Hypothalamus (tissue), 51 donors: ENCODE measurements at regions not wholly inside any gene's neighbourhood (a gene's known extent, or its start where the extent isn't known, plus 50 kb on each side); places are given as distances from the start of the nearest gene placed in this dataset.
"Not testable (repeated sequence)": the region's sequence is repeated elsewhere in the genome, so short reads cannot be mapped to it uniquely, and the experiment has no call there.

Source experiments
- DNase-seq, 51 donors: peaks; one replicate each; lab custom pipeline; 2025; lab: John Stamatoyannopoulos, UW

DNA sequence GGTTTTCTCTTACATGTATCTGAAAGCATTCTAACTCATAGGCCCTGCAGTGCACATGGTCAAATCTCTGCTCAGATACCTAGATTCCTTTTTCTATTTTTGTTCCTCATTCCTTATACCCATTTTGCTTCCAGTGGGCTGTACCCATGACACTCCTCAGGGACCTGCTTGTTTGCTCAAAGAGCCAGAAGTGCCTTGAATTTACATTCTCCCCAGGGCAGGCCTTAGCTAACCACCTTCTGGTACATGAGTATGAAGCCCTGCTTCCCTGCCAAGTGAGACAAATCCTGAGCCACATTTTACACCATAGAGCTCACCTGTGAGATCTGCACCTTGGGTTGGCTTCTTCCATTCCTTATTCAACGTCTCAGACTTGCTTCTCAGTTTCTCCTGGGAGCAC is 326.6 kb upstream of the SASH1 start:
- DNase-seq, result no peak

DNA sequence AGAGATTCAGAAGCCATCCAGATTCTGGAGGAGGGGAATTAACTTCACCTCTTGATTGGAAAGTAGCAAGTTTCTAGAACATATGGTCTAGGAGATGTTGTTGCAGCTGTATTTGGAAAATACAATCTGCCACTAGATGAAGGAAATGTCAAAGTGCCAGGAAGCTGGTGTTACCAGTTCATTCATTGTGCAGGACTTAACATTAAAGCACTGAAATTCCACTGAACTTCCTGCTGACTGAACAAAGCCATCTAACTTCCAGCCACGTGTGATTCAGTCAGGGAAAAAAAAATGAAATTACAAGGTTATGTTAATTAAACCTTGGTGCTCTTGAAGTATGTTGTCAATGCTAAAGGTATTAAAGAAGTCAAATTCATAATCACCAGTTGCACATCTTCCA is 321.5 kb upstream of the SASH1 start:
- DNase-seq, result no peak

DNA sequence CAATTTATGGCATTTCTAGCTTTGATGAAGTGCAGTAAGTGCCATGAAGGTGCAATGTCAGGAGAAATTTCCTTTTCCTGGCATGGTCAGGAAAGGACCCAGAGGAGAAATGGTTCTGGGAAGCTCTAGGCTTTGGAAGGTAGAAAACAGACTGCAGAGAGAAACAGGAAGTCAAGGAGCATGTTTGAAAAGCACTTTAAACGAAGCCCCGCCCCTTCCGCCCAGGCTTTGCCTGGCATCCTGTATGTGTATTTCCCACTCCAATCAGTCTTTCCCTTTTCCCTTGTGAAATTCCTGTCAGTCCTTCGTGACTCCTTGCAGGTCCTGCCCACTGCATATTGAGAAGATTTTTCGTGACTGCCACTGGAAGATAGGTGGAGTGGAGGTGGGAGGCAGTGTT is 320.9 kb upstream of the SASH1 start:
- no peak for DNase-seq

DNA sequence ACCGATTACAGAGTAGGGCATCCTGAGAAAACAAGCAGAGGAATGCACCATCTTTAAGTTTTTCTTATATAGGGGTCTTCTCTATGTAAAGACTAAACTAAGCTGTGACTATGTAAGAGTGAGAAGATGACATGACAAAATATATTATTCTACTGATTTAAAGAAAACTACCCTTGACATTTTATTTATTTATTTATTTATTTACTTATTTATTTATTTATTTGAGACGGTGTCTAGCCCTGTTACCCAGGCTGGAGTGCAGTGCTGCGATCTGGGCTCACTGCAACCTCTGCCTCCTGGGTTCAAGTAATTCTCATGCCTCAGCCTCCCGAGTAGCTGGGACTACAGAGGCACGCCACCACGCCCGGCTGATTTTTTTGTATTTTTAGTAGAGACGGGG is 320.4 kb upstream of the SASH1 start:
- not testable (repeated sequence) for DNase-seq

DNA sequence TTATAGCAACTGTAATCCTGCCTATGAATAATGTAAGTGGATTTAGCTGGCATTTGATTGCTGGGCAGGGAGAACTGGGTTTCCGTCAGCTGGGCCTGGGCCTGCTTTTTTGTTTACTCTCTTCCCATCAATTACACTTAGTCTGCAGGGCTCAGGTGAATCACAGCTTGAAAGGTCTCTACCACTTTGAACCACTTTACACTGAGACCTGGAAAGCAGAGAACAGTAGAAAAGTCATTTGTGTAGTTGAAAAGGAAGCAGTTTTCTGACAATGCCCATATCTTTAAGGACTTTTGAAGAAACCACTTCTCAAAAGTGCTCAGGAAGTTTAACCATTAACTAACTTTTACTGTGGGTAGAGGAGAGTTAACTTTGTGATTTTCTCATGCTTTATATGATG is 315.4 kb upstream of the SASH1 start:
- DNase-seq, result no peak

DNA sequence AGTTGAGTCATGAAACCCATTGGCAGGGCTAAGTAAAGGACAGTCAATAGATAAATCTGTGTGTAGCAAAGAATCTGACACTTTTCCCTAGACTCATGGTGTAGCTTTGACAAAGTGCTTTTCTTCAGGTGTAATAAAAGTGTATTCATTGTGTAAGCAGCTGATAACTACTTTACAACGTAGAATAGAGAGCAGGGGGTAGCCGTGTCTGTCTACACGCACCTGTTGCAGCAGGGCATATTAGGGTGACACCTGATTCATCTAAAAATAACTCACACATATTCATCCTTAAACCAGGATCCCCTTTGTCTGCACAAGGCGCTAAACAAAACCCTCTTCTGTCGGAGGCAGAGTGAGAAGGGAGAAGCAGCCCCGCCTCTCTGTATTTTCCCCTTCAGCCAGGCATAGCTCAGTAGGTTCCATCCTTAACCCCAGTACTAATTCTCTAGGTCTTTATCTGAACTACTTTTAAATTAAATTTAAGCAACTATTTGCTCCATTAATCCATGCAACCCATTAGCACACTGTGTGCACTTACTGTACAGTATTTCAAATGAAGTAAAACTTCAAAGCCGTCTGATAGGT is 306.7 kb upstream of the SASH1 start:
- no peak for DNase-seq

DNA sequence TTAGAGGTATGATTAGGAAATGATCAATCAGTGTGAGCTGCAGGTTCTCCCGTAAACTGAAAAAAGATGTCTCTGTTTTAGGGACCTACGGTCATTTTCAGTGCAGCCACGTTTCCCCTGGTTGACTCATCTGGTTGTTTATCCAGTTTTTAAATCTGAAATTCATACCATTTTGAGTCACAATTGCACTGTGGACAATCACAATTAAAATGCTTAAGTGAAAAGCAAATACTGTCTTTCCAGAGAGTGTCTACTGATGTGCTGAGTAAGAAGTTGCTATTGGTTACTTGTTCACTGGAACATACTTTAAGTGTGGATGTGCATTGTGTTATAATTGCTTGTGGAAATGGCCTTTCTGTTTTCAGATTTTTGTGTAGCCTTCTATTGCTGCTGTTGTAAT is 305.1 kb upstream of the SASH1 start:
- DNase-seq, result no peak

DNA sequence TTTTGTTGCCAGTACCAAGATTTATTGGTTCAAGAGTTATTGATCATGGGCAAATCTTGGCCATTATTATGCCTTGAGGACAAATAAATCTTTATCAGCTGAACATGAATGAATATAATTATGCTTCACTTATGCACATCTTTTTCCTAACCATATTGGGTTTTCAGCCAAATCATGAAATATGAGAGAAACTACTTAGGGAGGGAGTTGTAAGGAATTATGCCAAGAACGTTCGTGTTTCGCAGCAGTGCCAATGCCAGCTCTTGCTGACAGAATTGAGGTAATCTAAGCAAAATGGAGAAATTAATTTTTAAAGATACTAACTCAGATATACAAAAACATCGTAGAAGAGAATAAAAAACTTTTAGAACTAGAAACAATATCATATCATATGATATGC is 301.1 kb upstream of the SASH1 start:
- DNase-seq, result no peak

DNA sequence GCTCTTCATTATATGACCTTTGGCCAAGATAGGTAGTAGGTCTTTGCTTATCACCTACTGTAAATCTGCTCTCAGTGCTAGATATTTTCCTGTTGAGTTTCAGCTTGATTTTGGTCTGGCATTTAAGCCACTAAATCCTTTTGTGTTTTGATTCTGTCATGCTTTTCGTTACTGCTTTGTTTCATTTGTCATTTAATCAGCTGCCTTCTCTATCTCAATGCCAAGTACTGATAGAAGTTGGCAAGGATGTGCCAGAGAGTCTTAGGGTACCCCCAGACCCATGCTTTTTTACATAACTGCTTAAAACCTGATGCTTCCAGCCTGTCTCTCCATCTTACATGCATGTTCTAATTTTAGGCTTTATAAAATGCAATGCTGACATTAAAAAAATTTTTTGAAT is 300.1 kb upstream of the SASH1 start:
- DNase-seq, result no peak

DNA sequence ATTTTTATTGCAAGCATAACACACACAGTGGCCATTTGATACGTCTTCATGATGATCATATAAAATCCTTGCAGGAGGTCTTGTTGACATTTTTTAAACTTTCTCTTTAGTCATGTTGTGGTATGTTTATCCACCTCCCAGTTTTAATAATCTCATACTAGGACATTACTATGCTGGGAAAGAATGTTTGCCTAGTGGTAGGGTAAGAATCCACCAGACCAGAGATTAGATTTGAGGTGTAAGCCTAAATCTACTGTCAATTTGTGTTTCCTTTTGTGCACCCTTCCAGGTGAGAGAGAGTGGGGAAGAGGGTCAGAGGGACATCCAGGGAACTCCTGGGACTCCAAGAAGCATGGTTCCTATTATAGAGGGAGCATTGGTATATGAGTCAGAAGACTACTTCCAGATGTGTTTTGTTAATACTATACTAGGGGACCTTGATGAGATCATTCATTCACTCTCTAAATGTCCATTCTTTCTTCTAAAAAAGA is 298.3 kb upstream of the SASH1 start:
- no peak for DNase-seq

DNA sequence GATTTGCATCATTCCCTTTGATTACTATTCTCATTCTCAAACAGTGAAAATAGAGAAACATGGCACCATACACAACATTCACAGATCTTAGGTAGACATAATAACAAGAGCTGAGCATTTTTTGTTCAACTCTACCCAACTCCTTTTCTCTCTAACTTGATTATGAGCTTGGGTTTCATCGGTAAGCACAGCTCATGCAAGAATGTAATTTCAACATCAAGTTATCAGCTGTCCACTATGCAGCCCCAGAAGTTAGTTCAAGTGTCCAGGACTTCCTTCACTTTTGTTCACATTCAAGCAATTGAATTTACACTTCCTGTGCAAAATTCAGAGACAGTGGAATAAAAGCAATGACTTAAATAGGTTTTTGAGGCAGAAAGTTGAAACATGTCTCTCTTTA is 297.7 kb upstream of the SASH1 start:
- no peak for DNase-seq

DNA sequence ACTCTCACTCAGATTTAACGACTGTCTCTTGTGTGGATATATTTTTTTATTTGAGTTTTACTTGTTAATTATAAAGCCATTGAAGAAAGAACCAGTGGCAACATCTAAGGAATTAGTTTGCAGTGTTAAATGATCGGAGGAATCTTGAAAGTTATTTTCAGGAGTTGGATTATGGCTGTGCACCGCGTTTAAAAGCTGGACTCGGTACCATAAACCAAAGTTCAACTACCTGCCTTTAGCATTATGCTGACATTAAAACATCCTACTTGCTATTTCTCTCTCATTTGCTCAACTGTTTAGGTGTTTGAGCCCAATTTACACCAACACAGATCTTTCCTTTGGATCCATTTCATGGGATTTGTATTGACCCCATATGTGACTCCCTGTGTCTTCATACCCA is 289.4 kb upstream of the SASH1 start:
- DNase-seq, result no peak

DNA sequence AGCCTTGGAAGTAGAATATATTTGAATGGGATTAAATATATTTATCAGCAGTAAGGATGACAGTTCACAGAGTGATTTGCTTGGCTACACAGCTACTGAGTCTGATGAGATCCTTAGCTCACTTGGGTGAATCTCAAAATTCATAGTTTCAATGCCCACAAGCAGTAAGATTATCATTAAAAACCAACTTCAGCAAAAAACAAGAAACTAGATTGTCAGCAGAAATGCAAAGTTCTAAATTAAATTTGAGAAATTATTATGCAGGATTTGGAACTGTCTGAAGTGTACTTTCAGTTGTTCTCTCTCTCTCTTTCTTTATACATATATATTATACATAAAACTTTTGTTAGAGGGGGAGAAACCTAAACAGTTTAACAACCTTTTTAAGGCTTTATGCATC is 288.8 kb upstream of the SASH1 start:
- DNase-seq, result no peak

DNA sequence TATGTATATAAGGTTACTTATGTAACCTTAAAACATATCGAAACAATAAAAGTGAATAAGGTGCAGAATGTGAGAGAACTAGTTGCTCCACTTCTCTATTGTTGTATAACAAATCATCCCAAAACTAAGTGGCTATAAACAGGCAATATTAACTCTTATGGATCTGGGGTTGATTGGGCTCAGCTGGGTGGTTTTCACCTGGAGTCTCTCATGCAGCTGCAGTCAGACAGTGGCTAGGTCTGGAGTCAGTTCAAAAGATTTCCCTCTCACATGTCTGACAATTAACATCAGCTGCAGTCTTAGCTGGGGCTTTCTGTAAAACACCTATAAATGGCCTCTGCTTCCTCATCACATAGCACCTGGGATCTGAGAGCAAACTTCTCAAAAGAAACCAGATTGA is 288.4 kb upstream of the SASH1 start:
- no peak for DNase-seq

DNA sequence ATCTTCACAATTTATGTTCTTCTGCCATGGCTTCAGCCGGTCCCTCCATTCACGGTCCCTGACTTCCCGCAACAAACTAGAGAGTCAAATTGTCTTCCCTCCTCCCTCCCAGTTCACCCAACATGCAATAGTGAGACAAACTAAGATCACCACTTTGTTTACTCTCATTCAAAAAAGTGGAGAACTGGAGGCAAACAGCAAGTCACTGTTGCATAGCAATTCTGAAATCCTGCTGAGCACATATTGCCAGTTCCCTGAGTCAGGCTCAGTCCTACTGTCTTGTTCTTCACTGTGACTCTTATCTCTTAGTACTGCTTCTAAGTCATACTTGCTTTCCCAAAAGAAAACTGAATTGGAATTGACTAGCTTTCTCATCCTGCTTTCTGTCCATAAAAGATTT is 287.2 kb upstream of the SASH1 start:
- no peak for DNase-seq

DNA sequence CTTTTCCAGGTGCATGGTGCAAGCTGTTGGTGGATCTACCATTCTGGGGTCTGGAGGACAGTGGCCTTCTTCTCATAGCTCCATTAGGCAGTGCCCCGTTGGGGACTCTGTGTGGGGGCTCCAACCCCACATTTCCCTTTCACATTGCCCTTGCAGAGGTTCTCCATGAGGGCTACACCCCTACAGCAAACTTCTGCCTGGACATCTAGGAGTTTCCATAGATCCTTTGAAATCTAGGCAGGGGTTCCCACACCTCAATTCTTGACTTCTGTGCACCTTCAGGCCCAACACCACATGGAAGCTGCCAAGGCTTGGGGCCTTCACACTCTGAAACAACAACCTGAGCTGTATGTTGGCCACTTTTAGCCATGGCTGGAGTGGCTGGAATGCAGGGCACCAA is 282.8 kb upstream of the SASH1 start:
- no peak for DNase-seq

DNA sequence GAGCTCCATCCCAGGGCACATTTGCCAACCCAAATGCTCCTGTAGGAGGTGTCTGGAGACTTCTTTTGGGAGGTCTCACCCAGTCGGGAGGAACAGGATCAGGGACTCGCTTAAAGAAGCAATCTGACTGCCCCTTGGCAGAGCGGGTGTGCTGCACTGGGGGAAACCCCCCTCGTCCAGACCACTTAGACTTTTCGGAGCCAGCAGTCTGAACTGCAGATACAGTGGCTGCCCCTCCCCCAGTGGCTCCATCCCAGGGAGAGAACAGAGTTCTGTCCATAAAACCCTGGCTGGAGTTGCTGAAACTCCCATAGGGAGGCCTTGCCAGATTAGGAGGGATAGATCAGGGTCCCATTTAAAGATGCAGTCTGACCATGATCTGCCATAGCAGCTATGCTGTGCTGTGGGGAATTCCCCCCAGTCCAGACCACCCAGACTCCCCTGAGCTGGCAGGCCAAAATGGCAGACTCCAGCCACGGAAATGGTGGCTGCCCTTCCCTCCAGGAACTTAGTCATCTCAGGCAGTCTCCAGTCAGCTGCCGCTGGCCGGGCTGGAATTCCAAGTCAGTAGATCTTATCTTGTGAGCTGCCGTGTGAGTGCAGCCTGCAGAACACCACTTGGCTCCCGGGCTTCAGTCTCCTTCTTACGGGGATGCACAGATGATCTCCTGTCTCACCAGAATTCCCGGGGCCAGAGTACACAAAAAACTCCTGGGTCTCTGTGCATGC is 278.1 kb upstream of the SASH1 start:
- no peak for DNase-seq

DNA sequence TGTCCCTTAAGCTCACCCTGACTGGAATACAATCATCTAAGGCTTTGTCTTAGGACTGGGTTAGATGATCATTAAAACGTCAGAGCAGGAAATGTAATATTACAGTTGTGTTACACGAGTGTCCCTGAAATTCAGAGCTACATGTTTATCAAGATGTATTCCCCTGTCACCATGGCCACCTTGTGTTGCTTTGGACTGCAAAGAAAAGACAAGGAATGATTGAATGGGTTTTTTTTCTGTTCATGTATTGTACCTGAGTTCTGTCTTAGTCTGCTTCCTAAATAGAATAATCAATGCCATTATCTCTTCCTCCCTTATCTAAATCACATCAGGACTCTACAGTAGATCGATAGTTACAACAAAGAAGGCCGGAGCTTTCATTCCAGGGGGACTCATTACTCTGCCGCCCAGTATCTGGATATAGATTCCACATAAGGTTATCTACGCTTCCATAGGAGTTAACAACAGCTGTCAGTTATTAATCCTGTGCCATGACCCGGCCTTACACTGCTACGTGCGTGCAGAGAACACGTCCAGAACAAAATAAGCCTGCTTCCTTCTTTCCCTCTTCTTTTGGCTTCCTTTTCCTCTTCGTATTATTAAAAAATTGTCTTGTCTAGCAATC is 274.1 kb upstream of the SASH1 start:
- DNase-seq, result no peak

DNA sequence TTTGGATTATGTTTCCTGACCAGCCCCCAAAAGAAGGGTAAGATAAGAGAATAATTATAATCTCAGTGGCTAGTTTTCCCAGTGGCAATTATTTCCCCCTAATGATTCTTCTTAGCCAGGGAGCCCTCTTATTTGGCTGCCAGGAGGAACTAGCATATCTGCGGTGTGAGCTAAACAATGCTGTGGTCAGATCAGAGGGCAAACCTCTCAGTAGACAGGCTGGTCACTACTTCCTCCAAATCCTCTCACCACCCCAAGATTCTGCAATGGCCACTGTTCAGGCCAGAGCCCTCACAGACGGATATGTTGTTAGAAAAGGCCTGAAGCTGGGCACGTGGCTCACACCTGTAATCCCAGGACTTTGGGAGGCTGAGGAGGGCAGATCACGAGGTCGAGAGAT is 273.4 kb upstream of the SASH1 start:
- no peak for DNase-seq

DNA sequence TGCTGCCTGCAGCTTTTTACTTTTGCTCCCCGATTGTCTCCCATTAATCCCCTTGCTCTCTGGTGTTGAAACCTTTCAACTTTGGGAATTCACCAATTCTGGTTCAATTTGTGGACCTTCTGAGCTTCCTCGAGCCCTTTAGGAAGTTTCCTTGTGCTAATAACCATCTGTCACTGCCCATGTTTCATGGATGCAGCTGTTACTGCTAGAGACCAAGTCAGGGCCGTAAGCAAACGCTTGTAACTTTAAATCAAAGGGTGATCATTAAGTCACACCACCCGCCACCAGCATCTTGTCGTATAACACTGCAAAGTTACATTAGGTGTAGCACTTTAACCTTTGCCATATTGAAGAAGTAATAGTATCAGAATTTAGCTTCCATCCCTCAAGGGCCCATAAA is 268.3 kb upstream of the SASH1 start:
- DNase-seq, result no peak

DNA sequence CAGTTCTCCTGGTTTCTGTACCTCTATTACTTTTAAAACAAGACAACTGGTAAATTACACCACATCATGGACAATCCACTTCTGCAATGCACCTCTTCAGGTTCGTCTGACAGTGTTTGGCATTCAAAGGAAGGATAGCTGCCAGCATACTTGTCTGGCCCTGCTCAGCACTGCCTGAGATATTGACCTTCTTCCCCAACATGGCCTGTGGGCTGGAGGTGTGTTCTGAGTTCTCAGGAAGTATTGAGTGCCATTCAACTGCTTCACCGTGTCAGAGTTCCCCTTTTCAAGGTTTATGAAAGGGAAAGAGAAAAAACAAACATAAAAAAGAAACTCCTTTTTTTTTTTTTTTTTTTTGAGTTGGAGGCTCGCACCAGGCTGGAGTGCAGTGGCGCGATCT is 267.9 kb upstream of the SASH1 start:
- no peak for DNase-seq

DNA sequence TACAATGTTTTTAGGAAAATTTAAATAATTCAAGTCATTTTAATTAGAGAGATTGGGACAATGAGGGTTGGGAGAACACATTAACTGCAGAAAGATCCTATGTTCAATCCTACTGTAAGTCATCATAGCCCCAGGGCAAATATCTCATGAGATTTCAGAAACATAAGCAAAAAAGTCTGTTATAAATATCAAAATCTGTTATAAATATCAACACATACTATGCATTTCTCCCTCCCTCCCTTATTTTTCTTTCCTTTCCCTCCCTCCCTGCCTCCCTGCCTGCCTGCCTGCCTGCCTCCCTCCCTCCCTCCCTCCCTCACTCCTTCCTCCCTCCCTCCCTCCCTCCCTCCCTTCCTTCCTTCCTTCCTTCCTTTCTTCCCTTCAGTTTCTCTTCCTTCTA is 267.3 kb upstream of the SASH1 start:
- no peak for DNase-seq
